Neutrophil (primary cell): ENCODE measurements at regions not wholly inside any gene's neighbourhood (a gene's known extent, or its start where the extent isn't known, plus 50 kb on each side); places are given as distances from the start of the nearest gene placed in this dataset.

Experiments used
- H3K27ac ChIP-seq: fragments of 200-600 bp; sonication (generic); 2 replicates; pipeline ENCODE4 v1.5.1; 2016; ENCODE audit warnings: mild to moderate bottlenecking, moderate library complexity
- H3K27me3 ChIP-seq: fragments of 200-600 bp; sonication (generic); 2 replicates; pipeline ENCODE4 v1.6.0; 2016; ENCODE audit warnings: mild to moderate bottlenecking
- H3K36me3 ChIP-seq: fragments of 200-600 bp; sonication (generic); 2 replicates; pipeline ENCODE4 v1.5.1; 2017
- H3K4me1 ChIP-seq, 2 experiments: fragments of 200-600 bp in 1 of 2; sonication (generic) in 1 of 2; 1 replicate in 1 of 2; 2 replicates in 1 of 2; pipeline versions ENCODE4 v1.5.1 to v1.6.1; 2013 to 2016; ENCODE audit warnings: low read depth in 1 of 2, low read length in 1 of 2, mild to moderate bottlenecking in 1 of 2, moderate library complexity in 1 of 2; ENCODE audit not compliant: control insufficient read depth in 1 of 2, insufficient read depth in 1 of 2
- H3K4me3 ChIP-seq, 2 experiments: fragments of 200-600 bp in 1 of 2; sonication (generic) in 1 of 2; 1 replicate in 1 of 2; 2 replicates in 1 of 2; pipeline ENCODE4 v1.5.1; 2013 to 2016; ENCODE audit warnings: low read depth in 1 of 2, low read length in 1 of 2, mild to moderate bottlenecking in 1 of 2, moderate library complexity in 1 of 2
- H3K9me3 ChIP-seq: fragments of 200-600 bp; sonication (generic); 2 replicates; pipeline ENCODE4 v1.5.1; 2016
- CTCF ChIP-seq: fragments of 200-600 bp; sonication (generic); IDR thresholded peaks from 2 replicates; pipeline ENCODE4 v1.5.1; 2016; ENCODE audit warnings: antibody characterized with exemption

- Histone ChIP-seq H3K27me3 (no peaks in the 10 kb centered on the region), H3K36me3 (no peaks in the 10 kb centered on the region), H3K27ac (no peak overlapping the region), H3K4me1 (no peaks in the 10 kb centered on the region), H3K4me3 (no peak overlapping the region), H3K9me3 (no peaks in the 10 kb centered on the region)
- no peak for TF ChIP-seq CTCF
Measured at GRCh38 chr3:95626107-95626506, 1188.3 kb upstream of the EPHA6 start.

- Histone ChIP-seq H3K4me3 (no peak overlapping the region), H3K4me1 (no peaks in the 10 kb centered on the region), H3K27ac (no peak overlapping the region), H3K36me3 (no peaks in the 10 kb centered on the region), H3K27me3 (no peaks in the 10 kb centered on the region), H3K9me3 (no peaks in the 10 kb centered on the region)
- no peak for TF ChIP-seq CTCF
Measured at GRCh38 chr3:95627293-95627692, 1187.1 kb upstream of the EPHA6 start.

GRCh38 chr3:95627697-95628096 is 1186.7 kb upstream of the EPHA6 start:
- no peaks in the 10 kb centered on the region for H3K9me3 ChIP-seq
- no peak for TF ChIP-seq CTCF
- no peaks in the 10 kb centered on the region for H3K36me3 ChIP-seq
- no peaks in the 10 kb centered on the region for H3K4me1 ChIP-seq
- H3K4me3 ChIP-seq = no peak overlapping the region
- H3K27me3 ChIP-seq = no peaks in the 10 kb centered on the region
- no peak overlapping the region for H3K27ac ChIP-seq

GRCh38 chr3:95629802-95630201 is 1184.6 kb upstream of the EPHA6 start:
- Histone ChIP-seq H3K27ac (no peak overlapping the region), H3K27me3 (no peaks in the 10 kb centered on the region), H3K4me1 (no peaks in the 10 kb centered on the region), H3K9me3 (no peaks in the 10 kb centered on the region), H3K36me3 (no peaks in the 10 kb centered on the region), H3K4me3 (no peak overlapping the region)
- no peak for TF ChIP-seq CTCF

GRCh38 chr3:95645291-95645690 is 1169.1 kb upstream of the EPHA6 start:
- TF ChIP-seq CTCF = no peak
- H3K27ac ChIP-seq = no peak overlapping the region
- no peak overlapping the region for H3K4me3 ChIP-seq
- no peaks in the 10 kb centered on the region for H3K27me3 ChIP-seq
- H3K36me3 ChIP-seq = no peaks in the 10 kb centered on the region
- H3K4me1 ChIP-seq = no peaks in the 10 kb centered on the region
- H3K9me3 ChIP-seq = no peaks in the 10 kb centered on the region
